Inferior parietal cortex (tissue), 1 donor: ENCODE measurements at regions not wholly inside any gene's neighbourhood (a gene's known extent, or its start where the extent isn't known, plus 50 kb on each side); places are given as distances from the start of the nearest gene placed in this dataset.

Source experiments
- DNase-seq: peaks from one replicate; pipeline ENCODE4 v3.0.0-alpha.2; 2016; ENCODE audit errors: extremely low spot score

- DNase-seq = no peak
These were observed 158.8 kb upstream of the GSE1 start for GRCh38 chr16:85454171-85454872.

GRCh38 chr16:85455534-85455933 lies 157.6 kb upstream of the GSE1 start:
- DNase-seq = no peak

- no peak for DNase-seq
These were observed 155.8 kb upstream of the GSE1 start for GRCh38 chr16:85457366-85457765.

- DNase-seq = no peak
These were observed 154.2 kb upstream of the GSE1 start for GRCh38 chr16:85458968-85459367.

- DNase-seq = no peak
These were observed 153.4 kb upstream of the GSE1 start for GRCh38 chr16:85459529-85460251.

- DNase-seq = no peak
These were observed 152.7 kb upstream of the GSE1 start for GRCh38 chr16:85460252-85461021.

- no peak for DNase-seq
These were observed 151.9 kb upstream of the GSE1 start for GRCh38 chr16:85461022-85461813.

- DNase-seq = no peak
These were observed 151.1 kb upstream of the GSE1 start for GRCh38 chr16:85461814-85462713.

- no peak for DNase-seq
These were observed 150.2 kb upstream of the GSE1 start for GRCh38 chr16:85462714-85463611.

- no peak for DNase-seq
These were observed 149.3 kb upstream of the GSE1 start for GRCh38 chr16:85463672-85464382.

GRCh38 chr16:85464383-85465305 lies 148.5 kb upstream of the GSE1 start:
- DNase-seq = no peak

- no peak for DNase-seq
These were observed 147.5 kb upstream of the GSE1 start for GRCh38 chr16:85465328-85466303.

- no peak for DNase-seq
These were observed 146.8 kb upstream of the GSE1 start for GRCh38 chr16:85466304-85466700.

GRCh38 chr16:85466989-85467388 lies 146.1 kb upstream of the GSE1 start:
- DNase-seq = no peak

- no peak for DNase-seq
These were observed 143.1 kb upstream of the GSE1 start for GRCh38 chr16:85469929-85470590.

- no peak for DNase-seq
These were observed 142.2 kb upstream of the GSE1 start for GRCh38 chr16:85470873-85471272.
